Lung (tissue), 11 donors: ENCODE measurements at regions not wholly inside any gene's neighbourhood (a gene's known extent, or its start where the extent isn't known, plus 50 kb on each side); places are given as distances from the start of the nearest gene placed in this dataset.

Experiments
- ATAC-seq: fragments of 200-7000 bp; cut with Tn5 transposase; one replicate; pipeline ENCODE4 v1.9.1; 2020; ENCODE audit warnings: moderate number of reproducible peaks; ENCODE audit not compliant: insufficient read depth, low FRiP score
- DNase-seq, 3 donors: peaks; one replicate each; pipeline ENCODE4 v3.0.0-alpha.2; 2013 to 2017
- H3K27ac ChIP-seq, 2 donors: one replicate each; pipeline ENCODE4 v1.5.1; 2013; ENCODE audit warnings: mild to moderate bottlenecking in 2 of 2, moderate library complexity in 2 of 2, control low read depth in 1 of 2, inconsistent platforms in 1 of 2, low read depth in 1 of 2, low read length in 1 of 2
- H3K27me3 ChIP-seq, 3 donors: one replicate each; pipeline ENCODE4 v1.5.1; 2013; ENCODE audit warnings: low read length in 2 of 3; ENCODE audit not compliant: control insufficient read depth in 3 of 3, insufficient read depth in 3 of 3
- H3K36me3 ChIP-seq, 4 donors: one replicate each; pipeline ENCODE4 v1.5.1; 2013; ENCODE audit warnings: low read length in 4 of 4, mild to moderate bottlenecking in 1 of 4, moderate library complexity in 1 of 4; ENCODE audit not compliant: control insufficient read depth in 4 of 4, insufficient read depth in 4 of 4
- H3K4me1 ChIP-seq, 5 donors: one replicate each; pipeline ENCODE4 v1.5.1; 2013; ENCODE audit warnings: low read length in 5 of 5, mild to moderate bottlenecking in 2 of 5, moderate library complexity in 1 of 5; ENCODE audit not compliant: control insufficient read depth in 5 of 5, insufficient read depth in 5 of 5
- H3K4me3 ChIP-seq: one replicate; pipeline ENCODE4 v1.5.1; 2013; ENCODE audit warnings: mild to moderate bottlenecking, control low read depth, moderate library complexity
- H3K9ac ChIP-seq, 2 donors: one replicate each; pipeline ENCODE4 v1.5.1; 2013; ENCODE audit warnings: low read length in 2 of 2, control low read depth in 1 of 2; ENCODE audit not compliant: insufficient read depth in 1 of 2
- H3K9me3 ChIP-seq, 4 donors: one replicate each; pipeline ENCODE4 v1.5.1; 2013; ENCODE audit warnings: low read length in 3 of 4, mild to moderate bottlenecking in 1 of 4, moderate library complexity in 1 of 4; ENCODE audit not compliant: control insufficient read depth in 4 of 4, insufficient read depth in 3 of 4
- CTCF ChIP-seq: IDR thresholded peaks from 2 replicates; pipeline ENCODE4 v1.5.1; 2012; ENCODE audit warnings: mild to moderate bottlenecking; ENCODE audit errors: control extremely low read depth, extremely low read depth
- WGBS, 2 donors: extraction: QIAGEN DNeasy Blood & Tissue Kit; methylation state at CpG; one replicate each; pipeline ENCODE4 v1.1.7; 2013; 5-methylcytosine and 5-hydroxymethylcytosine counted together
- donor health status: control.
- donor health status: control.
- donor health status: Bipolar disorder and iron deficiency.
- donor health status: healthy.
- donor health status: DM: yes; HTN: yes; CAD: no.

DNA sequence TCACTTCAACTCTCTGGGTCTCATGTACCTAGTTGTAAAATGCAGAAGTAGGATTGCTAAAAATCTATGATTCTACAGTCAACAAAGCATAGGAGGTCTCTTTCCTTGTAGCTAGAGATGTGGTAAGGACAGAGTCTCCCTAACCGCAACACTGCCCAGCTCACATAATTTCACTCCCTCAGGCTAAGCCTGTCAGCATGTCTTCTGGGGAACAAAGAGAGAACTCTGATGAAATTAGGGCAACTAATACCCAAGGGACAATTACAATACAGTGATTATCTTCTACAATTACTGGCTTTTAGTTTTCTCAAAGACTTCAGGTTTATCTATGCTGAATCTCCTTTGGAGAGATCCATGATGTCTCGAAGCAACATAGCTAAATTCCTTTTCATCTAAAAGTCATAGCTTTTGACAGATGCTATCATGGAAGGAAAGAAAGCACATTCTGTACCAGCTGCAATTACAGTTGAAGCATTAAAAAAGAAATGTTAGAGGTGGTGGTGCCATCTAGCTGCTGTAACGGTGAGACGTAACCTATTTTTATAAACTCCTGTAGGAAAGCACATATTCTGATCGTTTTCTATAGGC is 141.1 kb upstream of the TARS1 start:
- 11 to 13% methylated on average over 5 of the region's 5 CpGs for WGBS, 2 donors
- peak in 2 of 3 donors; percentile 73 to 78 for DNase-seq
- peak; percentile 30 for TF ChIP-seq CTCF
- Histone ChIP-seq H3K9ac (no peak overlapping the region), H3K9me3 (peaks cover 0 to 5% (median 0%) of the 10 kb centered on the region in 4 donors), H3K36me3 (no peaks in the 10 kb centered on the region), H3K4me3 (no peak overlapping the region), H3K27me3 (no peaks in the 10 kb centered on the region), H3K4me1 (peaks cover 0 to 9% (median 3%) of the 10 kb centered on the region in 5 donors), H3K27ac (peak overlapping the region in 1 of 2 donors; percentile 53)
- ATAC-seq = peak; percentile 53

- peak; percentile 35 for ATAC-seq
- peaks cover 0 to 9% (median 3%) of the 10 kb centered on the region in 5 donors for H3K4me1 ChIP-seq
These were observed 140.5 kb upstream of the TARS1 start for GRCh38 chr5:33300209-33300742.

GRCh38 chr5:33303579-33304095 is 137.1 kb upstream of the TARS1 start:
- no peak for DNase-seq

More at GRCh38 chr5:33300209-33300742, 140.5 kb upstream of the TARS1 start:
- WGBS, 2 donors = 11% methylated on average over 3 of the region's 3 CpGs
- Histone ChIP-seq H3K27me3 (no peaks in the 10 kb centered on the region), H3K4me3 (no peak overlapping the region), H3K27ac (peak overlapping the region in 1 of 2 donors; percentile 53), H3K9ac (no peak overlapping the region), H3K36me3 (no peaks in the 10 kb centered on the region), H3K9me3 (peaks cover 0 to 5% (median 0%) of the 10 kb centered on the region in 4 donors)
- no peak for DNase-seq
- no peak for TF ChIP-seq CTCF

More at GRCh38 chr5:33303579-33304095, 137.1 kb upstream of the TARS1 start:
- no peak for TF ChIP-seq CTCF
- ATAC-seq = no peak
- no peak overlapping the region for H3K9ac ChIP-seq
- peaks cover 0 to 5% (median 0%) of the 10 kb centered on the region in 4 donors for H3K9me3 ChIP-seq
- no peak overlapping the region for H3K4me3 ChIP-seq
- H3K27ac ChIP-seq = no peak overlapping the region
- no peaks in the 10 kb centered on the region for H3K27me3 ChIP-seq
- peaks cover 0 to 20% (median 3%) of the 10 kb centered on the region in 5 donors for H3K4me1 ChIP-seq
- 91 to 94% methylated on average over 1 of the region's 1 CpG for WGBS, 2 donors
- H3K36me3 ChIP-seq = no peaks in the 10 kb centered on the region
